ENCODE measurements at regions not wholly inside any gene's neighbourhood (a gene's known extent, or its start where the extent isn't known, plus 50 kb on each side); places are given as distances from the start of the nearest gene placed in this dataset.

DNA sequence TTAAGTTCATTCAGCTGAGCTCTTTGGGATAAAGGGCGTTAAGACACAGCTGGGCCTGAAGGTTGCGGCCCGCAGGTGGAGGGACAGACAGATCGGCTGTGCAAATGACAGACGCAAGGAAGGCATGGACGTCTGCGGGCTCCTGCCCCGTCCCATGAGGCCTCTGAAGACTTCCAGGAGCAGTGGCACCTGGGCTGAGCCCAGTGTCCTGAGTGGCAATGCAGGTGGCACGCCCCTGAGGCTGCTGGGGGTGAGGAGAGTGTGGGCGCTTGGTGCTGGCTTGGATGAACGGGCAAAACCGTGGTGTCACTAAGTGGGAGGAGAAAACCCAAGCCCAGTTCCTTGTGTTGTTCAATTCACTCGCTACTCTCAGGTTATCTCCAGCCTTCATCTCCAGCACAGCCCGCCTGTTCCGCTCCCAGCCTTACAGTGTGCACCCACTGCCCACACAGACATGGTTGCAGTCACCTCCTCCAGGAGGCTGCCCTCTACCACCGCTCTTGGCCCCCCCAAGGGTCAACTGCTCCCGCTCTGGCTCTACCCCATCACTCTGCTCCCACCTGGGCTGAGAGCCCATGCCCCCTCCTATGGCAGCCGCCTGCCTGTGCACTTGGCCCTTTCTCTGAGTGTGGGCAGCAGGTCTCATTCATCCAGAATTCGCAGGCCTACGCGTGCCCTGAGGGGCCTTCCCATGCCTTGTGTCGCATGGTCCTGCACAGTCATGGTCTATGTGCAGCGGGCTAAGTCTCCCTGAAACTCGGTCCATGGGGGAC lies 50.3 kb downstream of the PTGR3 start:
- Histone ChIP-seq H3K4me3 (no peak overlapping the region), H3K27ac (no peak overlapping the region), H3K27me3 (no peaks in the 10 kb centered on the region), H3K9me3 (no peaks in the 10 kb centered on the region), H3K4me1 (ENCODE audit: insufficient read depth) (peaks cover 2% of the 10 kb centered on the region), H3K36me3 (no peaks in the 10 kb centered on the region)
- WGBS, 3 donors, result 95% methylated on average over 24 of the region's 24 CpGs
- intact Hi-C loops (cut with DNase I), result no loop called here
- no peak for DNase-seq
- TF ChIP-seq CTCF (IDR thresholded peaks at IDR 0.05) (no peak), POLR2A (IDR thresholded peaks at IDR 0.05) (no peak), EP300 (IDR thresholded peaks at IDR 0.05) (no peak)

DNA sequence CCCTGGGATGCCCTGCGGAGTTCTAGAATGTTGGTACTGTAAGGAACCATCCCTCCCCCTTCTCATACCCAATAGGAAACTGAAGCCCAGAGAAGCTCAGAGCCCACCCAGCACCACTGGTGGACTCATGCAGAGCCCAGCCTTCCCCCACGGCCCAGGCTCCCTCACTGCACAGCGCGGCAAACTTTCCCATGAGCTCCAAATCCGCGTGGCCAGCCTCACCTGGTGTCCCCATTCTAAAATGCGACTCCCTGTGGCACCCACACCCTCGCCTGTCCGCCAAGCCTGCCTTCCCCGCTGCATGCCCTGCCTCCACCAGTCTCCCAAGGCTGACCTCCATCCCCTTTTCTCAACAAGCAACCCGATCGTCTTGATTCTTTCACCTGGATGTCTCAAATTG lies 51.1 kb downstream of the PTGR3 start:
- no peak for DNase-seq
- Histone ChIP-seq H3K4me3 (no peak overlapping the region), H3K27ac (no peak overlapping the region), H3K27me3 (no peaks in the 10 kb centered on the region), H3K9me3 (no peaks in the 10 kb centered on the region), H3K4me1 (ENCODE audit: insufficient read depth) (peaks cover 2% of the 10 kb centered on the region), H3K36me3 (no peaks in the 10 kb centered on the region)
- WGBS, 3 donors, result 96 to 98% (median 97%) methylated on average over 12 of the region's 12 CpGs
- TF ChIP-seq CTCF (IDR thresholded peaks at IDR 0.05) (no peak), EP300 (IDR thresholded peaks at IDR 0.05) (no peak), POLR2A (IDR thresholded peaks at IDR 0.05) (no peak)
- intact Hi-C loops (cut with DNase I), result no loop called here

DNA sequence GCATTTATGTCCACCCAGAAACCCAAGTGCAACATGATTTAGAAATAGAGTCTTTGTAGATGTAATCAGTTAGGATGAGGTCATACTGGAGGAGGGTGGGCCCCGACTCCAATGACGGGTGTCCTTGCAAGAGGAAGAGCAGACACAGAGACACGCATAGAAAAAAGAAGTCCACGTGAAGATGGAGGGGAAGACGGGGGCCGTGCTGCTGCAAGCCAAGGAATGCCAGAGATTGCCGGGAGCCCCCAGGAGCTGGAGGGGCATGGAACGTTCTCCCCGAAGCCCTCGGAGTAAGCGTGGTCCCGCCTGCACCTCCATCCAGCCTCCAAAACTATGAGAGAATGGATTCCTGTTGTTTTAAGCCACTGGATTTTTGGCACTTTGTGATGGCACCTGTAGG lies 51.6 kb downstream of the PTGR3 start:
- no peak overlapping the region for H3K4me3 ChIP-seq
- intact Hi-C loops (cut with DNase I), result no loop called here
- H3K27ac ChIP-seq, result no peak overlapping the region
- TF ChIP-seq CTCF (IDR thresholded peaks at IDR 0.05) (no peak), EP300 (IDR thresholded peaks at IDR 0.05) (no peak), POLR2A (IDR thresholded peaks at IDR 0.05) (no peak)
- peaks cover 2% of the 10 kb centered on the region for H3K4me1 ChIP-seq (ENCODE audit: insufficient read depth)
- H3K27me3 ChIP-seq, result no peaks in the 10 kb centered on the region
- no peak for DNase-seq
- WGBS, 3 donors, result 92 to 96% (median 93%) methylated on average over 12 of the region's 12 CpGs
- no peaks in the 10 kb centered on the region for H3K9me3 ChIP-seq
- H3K36me3 ChIP-seq, result no peaks in the 10 kb centered on the region

- no peak for TF ChIP-seq POLR2A (IDR thresholded peaks at IDR 0.05)
- no peak for TF ChIP-seq EP300 (IDR thresholded peaks at IDR 0.05)
- no peak for TF ChIP-seq CTCF (IDR thresholded peaks at IDR 0.05)
- no peaks in the 10 kb centered on the region for H3K36me3 ChIP-seq
- intact Hi-C loops (cut with DNase I), result no loop called here
- H3K4me1 ChIP-seq (ENCODE audit: insufficient read depth), result peaks cover 2% of the 10 kb centered on the region
- DNase-seq, result no peak
- H3K27me3 ChIP-seq, result no peaks in the 10 kb centered on the region
- no peaks in the 10 kb centered on the region for H3K9me3 ChIP-seq
- H3K27ac ChIP-seq, result no peak overlapping the region
- WGBS, 3 donors, result 92 to 96% (median 95%) methylated on average over 5 of the region's 5 CpGs
- H3K4me3 ChIP-seq, result no peak overlapping the region
Observed at GRCh38 chr18:75156831-75157230, 52.1 kb downstream of the PTGR3 start.
